H9 (cell line): ENCODE measurements at regions not wholly inside any gene's neighbourhood (a gene's known extent, or its start where the extent isn't known, plus 50 kb on each side); places are given as distances from the start of the nearest gene placed in this dataset.
A peak's percentile ranks its signal among the peaks of the same experiment; 100 is the strongest.

ENCODE experiments used
- DNase-seq: peaks from one replicate; pipeline ENCODE4 v3.0.0-alpha.2; 2017
- H2AFZ ChIP-seq: one replicate; pipeline ENCODE4 v1.6.1; 2013; ENCODE audit warnings: mild to moderate bottlenecking, low read length, control low read depth, moderate library complexity
- H2AK5ac ChIP-seq: 2 replicates; pipeline ENCODE4 v1.6.1; 2013; ENCODE audit warnings: low read length, control low read depth, mixed read lengths; ENCODE audit not compliant: insufficient read length
- H2BK120ac ChIP-seq: one replicate; pipeline ENCODE4 v1.6.1; 2013; ENCODE audit warnings: low read depth, mild to moderate bottlenecking, low read length, control low read depth, inconsistent platforms; ENCODE audit not compliant: poor library complexity, severe bottlenecking
- H2BK12ac ChIP-seq: 2 replicates; pipeline ENCODE4 v1.6.1; 2013; ENCODE audit warnings: low read length, control low read depth, mixed read lengths, low read depth; ENCODE audit not compliant: insufficient read length
- H2BK15ac ChIP-seq: 2 replicates; pipeline ENCODE4 v1.6.1; 2013; ENCODE audit warnings: low read depth, low read length, control low read depth
- H2BK20ac ChIP-seq: one replicate; pipeline ENCODE4 v1.6.1; 2013; ENCODE audit warnings: low read depth, mild to moderate bottlenecking, low read length, control low read depth, inconsistent platforms; ENCODE audit not compliant: poor library complexity, severe bottlenecking
- H2BK5ac ChIP-seq: 2 replicates; pipeline ENCODE4 v1.6.1; 2013; ENCODE audit warnings: low read length, control low read depth, mixed read lengths; ENCODE audit not compliant: insufficient read length
- H3K14ac ChIP-seq: 2 replicates; pipeline ENCODE4 v1.6.1; 2013; ENCODE audit warnings: low read length, control low read depth; ENCODE audit not compliant: insufficient read depth
- H3K18ac ChIP-seq: 2 replicates; pipeline ENCODE4 v1.6.1; 2013; ENCODE audit warnings: low read depth, mild to moderate bottlenecking, mixed read lengths, low read length, control low read depth; ENCODE audit not compliant: insufficient read length
- H3K23ac ChIP-seq: 2 replicates; pipeline ENCODE4 v1.6.1; 2013; ENCODE audit warnings: low read length, control low read depth, mixed read lengths, low read depth; ENCODE audit not compliant: insufficient read length
- H3K23me2 ChIP-seq: 2 replicates; pipeline ENCODE4 v1.6.1; 2013; ENCODE audit warnings: low read depth, mild to moderate bottlenecking, mixed read lengths, low read length, control low read depth; ENCODE audit not compliant: insufficient read length, poor library complexity, severe bottlenecking
- H3K27ac ChIP-seq: 2 replicates; pipeline ENCODE4 v1.5.1; 2013; ENCODE audit warnings: low read length, control low read depth, mixed read lengths, low read depth; ENCODE audit not compliant: insufficient read length
- H3K27me3 ChIP-seq: 2 replicates; pipeline ENCODE4 v1.6.1; 2013; ENCODE audit warnings: low read length, control low read depth, inconsistent platforms; ENCODE audit not compliant: insufficient read depth
- H3K4ac ChIP-seq: 2 replicates; pipeline ENCODE4 v1.6.1; 2013; ENCODE audit warnings: low read depth, mild to moderate bottlenecking, control low read depth, inconsistent platforms, low read length, moderate library complexity
- H3K4me1 ChIP-seq: 2 replicates; pipeline ENCODE4 v1.6.1; 2013; ENCODE audit warnings: low read length, control low read depth, inconsistent platforms; ENCODE audit not compliant: insufficient read depth
- H3K4me2 ChIP-seq: 2 replicates; pipeline ENCODE4 v1.6.1; 2013; ENCODE audit warnings: low read length, control low read depth, mixed read lengths; ENCODE audit not compliant: insufficient read length, insufficient read depth
- H3K56ac ChIP-seq: 2 replicates; pipeline ENCODE4 v1.6.1; 2013; ENCODE audit warnings: low read depth, mild to moderate bottlenecking, mixed read lengths, low read length, control low read depth; ENCODE audit not compliant: insufficient read length
- H3K79me1 ChIP-seq: 2 replicates; pipeline ENCODE4 v1.6.1; 2013; ENCODE audit warnings: low read depth, mild to moderate bottlenecking, moderate library complexity, low read length, control low read depth, inconsistent platforms; ENCODE audit not compliant: insufficient read depth, poor library complexity, severe bottlenecking
- H3K79me2 ChIP-seq: 2 replicates; pipeline ENCODE4 v1.6.1; 2013; ENCODE audit warnings: low read length, control low read depth, inconsistent platforms; ENCODE audit not compliant: insufficient read depth
- H3K9ac ChIP-seq: 2 replicates; pipeline ENCODE4 v1.6.1; 2013; ENCODE audit warnings: low read length, control low read depth, mixed read lengths; ENCODE audit not compliant: insufficient read length; ENCODE audit errors: extremely low read depth
- H3K9me3 ChIP-seq: one replicate; pipeline ENCODE4 v1.6.1; 2013; ENCODE audit warnings: low read depth, low read length, inconsistent platforms; ENCODE audit not compliant: control insufficient read depth
- H3T11ph ChIP-seq: one replicate; pipeline ENCODE4 v1.6.1; 2013; ENCODE audit warnings: mild to moderate bottlenecking, low read length, control low read depth, inconsistent platforms
- H4K20me1 ChIP-seq: one replicate; pipeline ENCODE4 v1.6.1; 2013; ENCODE audit not compliant: control insufficient read depth, insufficient read length, insufficient read depth
- H4K5ac ChIP-seq: 2 replicates; pipeline ENCODE4 v1.6.1; 2013; ENCODE audit warnings: low read depth, mild to moderate bottlenecking, mixed read lengths, low read length, control low read depth; ENCODE audit not compliant: insufficient read length
- H4K8ac ChIP-seq: replicated peaks from 2 replicates; pipeline ENCODE4 v1.6.1; 2013; ENCODE audit warnings: low read length, control low read depth, mixed read lengths, low read depth; ENCODE audit not compliant: insufficient read length
- H4K91ac ChIP-seq: 2 replicates; pipeline ENCODE4 v1.6.1; 2013; ENCODE audit warnings: low read depth, mild to moderate bottlenecking, moderate library complexity, mixed read lengths, low read length, control low read depth; ENCODE audit not compliant: insufficient read length
- H3K27ac Mint-ChIP-seq, 3 experiments: 2 replicates in 2 of 3; 3 replicates in 1 of 3; pipeline ENCODE4 v1.8.0; 2020 to 2021; ENCODE audit warnings: mixed read lengths in 3 of 3, mild to moderate bottlenecking in 1 of 3, moderate library complexity in 1 of 3
- H3K27me3 Mint-ChIP-seq: 2 replicates; pipeline ENCODE4 v1.8.0; 2021; ENCODE audit warnings: low read depth, mild to moderate bottlenecking, moderate library complexity, mixed read lengths
- H3K36me3 Mint-ChIP-seq, 3 experiments: 2 replicates in 2 of 3; 3 replicates in 1 of 3; pipeline ENCODE4 v1.8.0; 2020 to 2021; ENCODE audit warnings: low read depth in 3 of 3, mixed read lengths in 3 of 3; ENCODE audit not compliant: insufficient read depth in 1 of 3
- H3K4me1 Mint-ChIP-seq, 2 experiments: 2 replicates each; pipeline ENCODE4 v1.8.0; 2020; ENCODE audit warnings: mixed read lengths in 2 of 2
- H3K4me3 Mint-ChIP-seq, 2 experiments: 2 replicates in 1 of 2; 3 replicates in 1 of 2; pipeline ENCODE4 v1.8.0; 2020 to 2021; ENCODE audit warnings: mild to moderate bottlenecking in 2 of 2, mixed read lengths in 2 of 2, moderate library complexity in 1 of 2
- H3K9me3 Mint-ChIP-seq, 2 experiments: 2 replicates in 1 of 2; 3 replicates in 1 of 2; pipeline ENCODE4 v1.8.0; 2020; ENCODE audit warnings: mild to moderate bottlenecking in 2 of 2, mixed read lengths in 2 of 2, moderate library complexity in 1 of 2
- CTCF ChIP-seq: fragments of 200-600 bp; sonication (generic); conservative IDR thresholded peaks from 3 replicates; pipeline ENCODE4 v1.8.0; 2021; ENCODE audit warnings: antibody characterized with exemption, mild to moderate bottlenecking
- WGBS: extraction: QIAGEN DNeasy Blood & Tissue Kit; methylation state at CpG from one replicate; pipeline ENCODE4 v1.1.7; 2013; ENCODE audit warnings: missing lambda C conversion rate, low lambda C conversion rate, mixed read lengths; ENCODE audit not compliant: insufficient read length; ENCODE audit errors: extremely low coverage; 5-methylcytosine and 5-hydroxymethylcytosine counted together

- TF ChIP-seq CTCF, result no peak
- H2AFZ ChIP-seq, result no peak overlapping the region
- no peaks in the 10 kb centered on the region for H3K79me2 ChIP-seq
- H4K91ac ChIP-seq, result no peak overlapping the region
- H3K27me3 ChIP-seq, result no peaks in the 10 kb centered on the region
- H3K4me2 ChIP-seq, result no peak overlapping the region
- no peak overlapping the region for H2BK5ac ChIP-seq
- Mint-ChIP-seq H3K27ac (peak overlapping the region in 1 of 3 experiments; percentile 4; a peak in 1 of 7 replicates), H3K36me3 (no peaks in the 10 kb centered on the region), H3K4me3 (no peak overlapping the region), H3K9me3 (no peaks in the 10 kb centered on the region), H3K27me3 (no peaks in the 10 kb centered on the region), H3K4me1 (peaks cover 0 to 5% of the 10 kb centered on the region in 2 experiments; a peak in 2 of 4 replicates)
- no peak overlapping the region for H2BK20ac ChIP-seq
- H4K8ac ChIP-seq, result no peak overlapping the region
- H2BK12ac ChIP-seq, result no peak overlapping the region
- H4K20me1 ChIP-seq, result no peaks in the 10 kb centered on the region
- H3K9ac ChIP-seq, result no peak overlapping the region
- no peak overlapping the region for H3T11ph ChIP-seq
- no peak overlapping the region for H2BK120ac ChIP-seq
- no peak overlapping the region for H3K23ac ChIP-seq
- H3K4ac ChIP-seq, result no peak overlapping the region
- no peak overlapping the region for H3K18ac ChIP-seq
- H3K27ac ChIP-seq, result no peak overlapping the region
- H2BK15ac ChIP-seq, result no peak overlapping the region
- no peak overlapping the region for H3K14ac ChIP-seq
- no CpG with 5 or more reads among the region's 14 CpGs for WGBS
- no peaks in the 10 kb centered on the region for H3K9me3 ChIP-seq
- H3K56ac ChIP-seq, result no peak overlapping the region
- no peak overlapping the region for H4K5ac ChIP-seq
- H3K23me2 ChIP-seq, result no peaks in the 10 kb centered on the region
- H3K79me1 ChIP-seq, result no peaks in the 10 kb centered on the region
- DNase-seq, result no peak
- H3K4me1 ChIP-seq, result no peaks in the 10 kb centered on the region
- no peak overlapping the region for H2AK5ac ChIP-seq
Observed at GRCh38 chr20:50378170-50379000, 131.8 kb upstream of the PTPN1 start.
